ENCODE measurements at regions not wholly inside any gene's neighbourhood (a gene's known extent, or its start where the extent isn't known, plus 50 kb on each side); places are given as distances from the start of the nearest gene placed in this dataset.

GRCh38 chr20:60314727-60315126 lies 356.5 kb downstream of the CDH26 start:
- TF ChIP-seq EZH2 (IDR thresholded peaks at IDR 0.05; ENCODE audit: low read length, unreplicated experiment) (no peak), EZH2phosphoT487 (IDR thresholded peaks at IDR 0.05; ENCODE audit: borderline replicate concordance, low read length) (no peak)
- TF ChIP-seq, protein P1, sequence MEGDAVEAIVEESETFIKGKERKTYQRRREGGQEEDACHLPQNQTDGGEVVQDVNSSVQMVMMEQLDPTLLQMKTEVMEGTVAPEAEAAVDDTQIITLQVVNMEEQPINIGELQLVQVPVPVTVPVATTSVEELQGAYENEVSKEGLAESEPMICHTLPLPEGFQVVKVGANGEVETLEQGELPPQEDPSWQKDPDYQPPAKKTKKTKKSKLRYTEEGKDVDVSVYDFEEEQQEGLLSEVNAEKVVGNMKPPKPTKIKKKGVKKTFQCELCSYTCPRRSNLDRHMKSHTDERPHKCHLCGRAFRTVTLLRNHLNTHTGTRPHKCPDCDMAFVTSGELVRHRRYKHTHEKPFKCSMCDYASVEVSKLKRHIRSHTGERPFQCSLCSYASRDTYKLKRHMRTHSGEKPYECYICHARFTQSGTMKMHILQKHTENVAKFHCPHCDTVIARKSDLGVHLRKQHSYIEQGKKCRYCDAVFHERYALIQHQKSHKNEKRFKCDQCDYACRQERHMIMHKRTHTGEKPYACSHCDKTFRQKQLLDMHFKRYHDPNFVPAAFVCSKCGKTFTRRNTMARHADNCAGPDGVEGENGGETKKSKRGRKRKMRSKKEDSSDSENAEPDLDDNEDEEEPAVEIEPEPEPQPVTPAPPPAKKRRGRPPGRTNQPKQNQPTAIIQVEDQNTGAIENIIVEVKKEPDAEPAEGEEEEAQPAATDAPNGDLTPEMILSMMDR (conservative IDR thresholded peaks at IDR 0.05; ENCODE audit: low read depth, low read length): no peak
